SH-SY5Y (cell line): ENCODE measurements at regions not wholly inside any gene's neighbourhood (a gene's known extent, or its start where the extent isn't known, plus 50 kb on each side); places are given as distances from the start of the nearest gene placed in this dataset.

ENCODE experiments used
- GATA2 ChIP-seq: IDR thresholded peaks from 2 replicates; pipeline ENCODE4 v1.6.1; 2011; ENCODE audit warnings: mild to moderate bottlenecking, low read depth, low read length
- GATA3 ChIP-seq: IDR thresholded peaks from 2 replicates; pipeline ENCODE4 v1.6.1; 2011; ENCODE audit warnings: low read depth, mild to moderate bottlenecking, low read length, moderate library complexity

DNA sequence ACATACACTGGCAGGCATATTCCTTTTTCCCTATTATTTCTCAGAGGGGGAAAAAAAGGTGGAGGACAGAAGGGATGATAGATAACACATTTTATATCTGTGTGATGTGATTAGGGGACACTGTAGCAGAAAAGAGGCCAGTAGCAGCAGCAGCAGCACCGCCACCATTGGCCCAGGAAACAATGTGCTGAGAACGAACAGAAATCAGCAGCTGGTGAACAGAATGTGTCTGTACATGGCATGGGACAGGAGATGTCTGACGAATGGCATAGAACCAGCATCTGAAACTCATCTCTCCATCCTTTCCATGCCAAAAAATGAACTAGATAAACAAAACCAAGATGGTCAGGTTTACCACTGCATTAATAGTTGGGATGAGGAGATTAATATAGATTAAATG is 936.1 kb upstream of the ACVR2A start:
- TF ChIP-seq GATA2, result no peak
- no peak for TF ChIP-seq GATA3

DNA sequence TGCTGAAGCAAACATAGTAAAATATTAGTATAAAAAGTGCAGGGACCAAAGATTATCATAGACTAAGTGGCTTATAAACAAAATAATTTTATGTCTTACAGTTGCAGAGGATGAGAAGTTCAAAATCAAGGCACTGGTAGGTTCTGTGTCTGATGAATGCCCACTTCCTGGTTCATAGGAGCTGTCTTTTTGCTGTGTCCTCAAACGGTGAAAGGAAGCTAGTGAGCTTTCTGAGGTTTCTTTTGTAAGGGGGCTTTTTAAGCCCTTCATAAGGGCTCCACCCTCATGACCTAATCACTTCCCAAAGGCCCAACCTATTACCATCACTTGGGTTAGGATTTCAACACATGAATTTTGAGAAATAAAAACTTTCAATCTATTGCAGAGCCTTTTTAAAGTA is 946.7 kb upstream of the ACVR2A start:
- TF ChIP-seq GATA2 (no peak), GATA3 (no peak)

DNA sequence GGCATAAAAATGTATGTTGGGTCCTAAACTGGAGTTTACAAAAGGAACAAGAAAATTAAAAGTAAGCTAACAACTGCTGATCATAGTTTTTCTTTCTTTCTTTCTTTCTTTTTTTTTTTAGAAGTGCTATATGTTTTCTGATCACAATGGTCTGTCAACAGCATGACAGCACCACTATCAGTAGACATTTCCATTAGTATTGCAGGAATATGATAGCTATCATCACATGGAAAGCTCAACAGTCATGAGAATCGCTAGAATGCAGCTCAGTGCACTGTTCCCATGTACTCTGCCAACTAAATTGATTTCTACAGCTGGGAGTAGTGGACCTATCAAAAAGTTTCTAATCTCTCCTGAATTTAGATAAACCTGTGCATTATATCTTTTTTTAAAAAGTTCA is 950.3 kb upstream of the ACVR2A start:
- no peak for TF ChIP-seq GATA2
- no peak for TF ChIP-seq GATA3

DNA sequence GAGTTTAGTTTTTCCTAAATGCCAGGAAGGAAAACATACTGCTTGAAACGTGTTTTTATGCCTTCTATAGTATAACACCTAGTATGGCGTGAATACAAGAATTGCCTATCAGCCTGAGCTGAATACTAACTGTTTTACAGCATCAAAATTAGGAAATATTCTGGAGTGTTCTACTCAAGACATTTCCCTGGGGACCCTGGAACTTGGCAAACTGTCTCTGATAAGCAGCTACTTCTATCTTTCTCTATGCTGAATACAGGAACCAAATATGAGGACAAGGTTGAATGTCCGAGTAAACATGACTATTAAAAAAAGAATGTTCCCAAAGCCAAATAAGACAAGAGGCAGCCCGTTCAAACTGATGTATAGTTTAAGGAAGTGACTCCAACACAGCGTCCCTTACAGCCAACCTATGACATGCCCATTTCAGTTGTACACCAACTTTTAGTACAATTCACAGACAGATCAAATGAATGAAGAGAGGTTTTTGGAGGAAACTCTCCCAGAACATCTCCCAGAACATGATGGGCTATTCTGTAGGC is 951.3 kb upstream of the ACVR2A start:
- TF ChIP-seq GATA3, result no peak
- no peak for TF ChIP-seq GATA2

DNA sequence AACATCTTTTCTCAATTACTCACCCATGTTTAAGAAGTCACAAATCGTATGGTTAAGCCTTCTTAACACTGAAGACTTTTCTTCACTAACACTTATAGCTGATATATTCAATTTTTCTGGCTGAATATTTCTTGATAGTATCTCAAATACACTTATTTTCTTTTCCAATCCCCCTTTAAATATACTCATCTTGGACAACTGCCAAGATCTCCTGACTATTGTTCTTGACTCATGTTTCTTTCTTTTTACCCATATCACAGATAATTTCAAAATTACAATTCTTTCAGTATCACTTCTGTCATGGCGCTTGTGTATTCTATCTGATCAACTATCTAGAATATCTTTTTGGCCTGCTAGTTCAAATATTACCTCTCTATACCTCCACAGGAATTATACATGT is 954.3 kb upstream of the ACVR2A start:
- TF ChIP-seq GATA3 (no peak), GATA2 (no peak)

DNA sequence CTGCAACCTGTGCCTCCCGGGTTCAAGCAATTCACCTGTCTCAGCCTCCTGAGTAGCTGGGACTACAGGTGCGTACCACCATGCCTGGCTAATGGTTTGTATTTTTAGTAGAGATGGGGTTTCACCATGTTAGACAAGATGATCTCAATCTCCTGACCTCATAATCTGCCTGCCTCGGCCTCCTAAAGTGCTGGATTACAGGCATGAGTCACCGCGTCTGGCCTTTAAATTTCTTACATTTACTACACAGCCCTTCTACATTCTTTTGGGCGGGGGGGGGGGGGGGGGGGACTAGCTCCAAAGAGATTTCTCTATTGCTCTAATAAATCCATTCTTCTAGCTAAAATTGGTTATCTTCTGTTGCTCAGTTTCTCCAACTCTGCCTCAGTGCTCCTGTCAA is 964.9 kb upstream of the ACVR2A start:
- TF ChIP-seq GATA3, result no peak
- no peak for TF ChIP-seq GATA2

DNA sequence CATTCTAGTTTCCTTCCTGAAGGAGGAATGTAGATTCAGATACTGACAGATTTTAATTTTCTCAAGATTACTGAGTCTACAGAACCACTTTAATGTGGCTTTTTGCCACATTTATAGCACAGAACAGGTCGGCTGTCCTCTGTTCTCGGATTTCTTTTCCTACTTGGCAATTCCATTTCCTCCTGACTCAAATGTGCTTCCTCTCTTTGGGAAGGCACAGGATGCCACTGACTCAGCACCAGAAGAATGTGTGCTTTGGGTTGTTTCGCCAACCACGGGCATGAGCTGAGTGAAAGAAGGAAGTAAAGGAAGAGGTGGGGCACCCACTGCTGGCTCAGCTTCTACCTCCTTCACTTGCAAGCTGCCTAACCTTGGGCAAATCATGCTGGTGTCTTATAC is 970.6 kb upstream of the ACVR2A start:
- TF ChIP-seq GATA3 (no peak), GATA2 (no peak)

DNA sequence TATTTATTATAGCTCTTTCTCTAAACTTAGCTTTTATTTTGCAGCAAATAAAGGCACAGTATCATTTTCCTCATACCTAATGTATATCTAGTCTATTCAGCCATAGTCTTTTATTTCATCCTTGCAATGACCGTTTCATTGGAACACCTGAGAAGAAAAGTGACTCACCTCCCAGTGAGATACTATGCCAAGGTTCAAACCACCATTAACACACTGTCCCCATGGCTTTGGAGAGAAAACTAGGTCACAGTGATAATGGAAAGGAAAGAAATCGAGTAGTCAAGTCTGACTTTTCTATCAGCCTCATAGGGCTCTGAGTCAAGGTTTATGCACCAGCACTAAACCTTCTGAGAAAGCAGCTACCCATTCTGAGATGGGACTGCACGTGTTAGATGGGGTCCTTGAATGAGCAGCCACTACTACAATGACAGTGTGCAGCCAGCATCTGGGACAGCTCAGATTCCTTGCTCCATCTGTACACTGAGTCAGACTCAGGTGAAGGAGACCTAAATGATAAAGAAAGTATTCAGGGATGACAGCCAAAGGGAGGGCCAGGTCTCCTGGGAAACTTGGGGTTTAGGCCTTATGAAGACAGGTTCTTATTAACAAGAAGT is 971.1 kb upstream of the ACVR2A start:
- no peak for TF ChIP-seq GATA2
- no peak for TF ChIP-seq GATA3

DNA sequence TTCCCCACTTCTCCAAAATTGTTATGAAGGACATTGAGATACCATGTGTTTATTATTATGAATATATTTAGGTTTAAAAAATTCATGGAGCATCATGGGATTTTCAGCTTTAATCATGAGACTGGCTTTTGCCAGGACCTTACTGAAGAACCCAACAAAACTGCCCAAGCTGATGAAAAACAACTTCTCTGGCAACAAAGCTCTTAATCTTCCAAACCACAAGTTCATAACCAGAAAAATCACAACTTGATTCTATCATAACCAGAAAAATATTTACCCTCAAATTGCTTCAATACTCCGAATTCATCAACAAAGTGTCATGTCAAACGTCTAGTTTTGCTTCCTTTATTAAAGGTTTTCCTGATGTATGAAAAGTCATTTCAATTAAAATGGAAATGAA is 971.8 kb upstream of the ACVR2A start:
- TF ChIP-seq GATA3 (no peak), GATA2 (no peak)

DNA sequence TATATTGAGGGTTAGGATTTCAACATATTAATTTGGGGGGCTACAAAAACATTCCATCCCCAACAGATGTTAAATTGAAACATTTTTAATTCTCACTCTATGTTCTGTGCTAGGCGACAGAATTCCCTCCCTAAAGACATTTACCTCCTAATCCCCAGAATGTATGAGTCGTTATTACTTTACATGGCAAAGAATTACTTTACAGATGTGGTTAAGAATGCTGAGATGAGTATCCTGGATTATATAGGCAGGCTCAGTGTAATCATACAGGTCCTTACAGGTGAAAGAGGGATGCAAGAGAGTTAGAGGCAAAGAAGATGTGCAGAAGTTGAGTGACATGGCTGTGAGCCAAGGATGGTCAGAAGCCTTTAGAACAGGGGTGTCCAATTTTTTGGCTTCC is 974.1 kb upstream of the ACVR2A start:
- no peak for TF ChIP-seq GATA2
- no peak for TF ChIP-seq GATA3

DNA sequence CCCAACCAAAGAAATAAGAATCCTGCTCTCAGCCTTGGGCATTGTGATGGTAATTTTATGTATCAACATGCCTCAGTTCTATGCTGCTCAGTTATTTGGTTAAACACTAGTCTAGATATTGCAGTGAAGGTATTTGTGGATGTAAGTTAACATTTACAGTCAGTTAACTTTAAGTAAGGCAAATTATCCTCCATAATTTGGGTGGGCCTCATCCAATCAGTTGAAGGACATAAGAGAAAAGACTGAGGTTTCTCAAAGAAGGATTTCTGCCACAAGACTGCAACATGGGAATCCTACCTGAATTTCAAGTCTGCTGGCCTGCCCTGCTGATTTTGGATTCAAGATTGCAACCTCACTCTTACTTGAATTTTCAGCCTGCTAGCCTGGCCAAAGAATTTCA is 975.5 kb upstream of the ACVR2A start:
- no peak for TF ChIP-seq GATA2
- no peak for TF ChIP-seq GATA3

DNA sequence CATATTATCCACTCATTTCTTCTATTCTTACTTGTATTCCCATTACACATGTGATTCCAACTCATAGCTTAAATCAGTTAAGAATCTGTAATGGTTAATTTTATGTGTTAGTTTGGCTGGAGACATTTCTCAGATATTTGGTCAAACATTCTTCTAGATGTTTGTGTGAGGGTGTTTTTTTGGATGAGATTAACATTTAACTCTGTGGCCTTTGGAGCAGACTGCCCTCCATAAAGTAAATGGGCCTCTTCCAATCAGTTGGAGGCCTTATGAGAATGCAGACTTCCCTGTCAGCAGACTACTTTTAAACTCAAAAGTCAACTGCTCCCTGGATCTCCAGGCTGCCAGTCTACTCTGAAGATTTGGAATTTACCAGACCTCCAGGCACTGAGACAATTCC is 976.8 kb upstream of the ACVR2A start:
- TF ChIP-seq GATA3 (no peak), GATA2 (no peak)

DNA sequence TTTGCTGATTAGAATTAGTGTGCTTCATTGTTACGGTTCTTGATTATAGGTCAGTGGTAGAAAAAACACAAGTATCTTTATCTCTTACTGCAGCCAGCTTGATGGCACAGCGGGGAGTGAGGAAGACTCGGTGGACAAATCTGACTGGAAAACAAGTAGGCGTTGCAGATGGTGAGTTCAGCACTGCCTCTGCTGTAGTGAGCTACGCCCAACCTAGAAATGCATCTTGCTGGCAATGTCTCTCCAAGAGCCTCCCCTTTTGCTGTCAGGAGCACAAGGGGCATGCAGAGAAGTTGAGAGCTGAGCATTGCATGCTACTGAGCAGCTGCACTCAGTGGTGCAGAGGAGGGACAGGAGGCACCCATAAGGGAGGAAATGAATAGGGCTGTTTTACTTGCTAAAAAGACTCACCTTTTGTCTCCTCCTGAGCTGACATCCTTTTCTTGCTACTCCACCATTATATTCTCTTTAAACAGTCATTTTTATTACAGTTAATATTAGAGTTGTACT is 977.3 kb upstream of the ACVR2A start:
- no peak for TF ChIP-seq GATA3
- TF ChIP-seq GATA2, result no peak

DNA sequence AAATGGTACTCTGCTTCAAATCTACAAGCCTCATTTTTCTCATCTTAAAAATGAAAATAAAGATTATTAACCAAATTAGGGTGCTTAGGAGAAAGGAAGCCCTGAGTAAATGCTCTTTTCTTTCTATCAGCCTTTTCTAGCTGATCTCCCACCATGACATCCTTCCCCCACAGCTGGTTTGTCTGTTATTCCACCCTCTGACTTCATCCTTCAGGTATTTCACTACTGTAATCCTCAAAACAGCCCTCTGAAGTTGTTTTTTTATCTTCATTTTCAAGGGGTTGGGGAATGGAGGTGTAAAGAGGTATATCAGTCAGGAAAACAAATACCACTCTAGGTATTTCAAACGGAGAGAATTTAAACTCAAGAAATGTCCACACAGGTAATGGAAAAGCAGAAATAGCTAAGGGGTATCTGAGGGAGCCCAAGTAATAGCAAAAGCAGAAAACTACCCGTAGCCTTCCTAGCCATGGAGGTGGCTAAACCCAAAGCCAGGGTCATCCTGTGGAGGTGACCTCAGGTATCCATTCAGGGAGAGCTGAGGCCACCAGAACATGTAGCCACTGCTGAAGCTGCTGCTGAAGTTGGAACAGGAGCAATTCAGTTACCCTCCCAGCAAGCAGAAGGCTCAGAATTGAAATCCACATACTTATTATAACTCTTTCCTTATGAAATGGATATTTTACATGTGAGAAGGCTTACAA is 990.9 kb upstream of the ACVR2A start:
- TF ChIP-seq GATA2, result no peak
- no peak for TF ChIP-seq GATA3

DNA sequence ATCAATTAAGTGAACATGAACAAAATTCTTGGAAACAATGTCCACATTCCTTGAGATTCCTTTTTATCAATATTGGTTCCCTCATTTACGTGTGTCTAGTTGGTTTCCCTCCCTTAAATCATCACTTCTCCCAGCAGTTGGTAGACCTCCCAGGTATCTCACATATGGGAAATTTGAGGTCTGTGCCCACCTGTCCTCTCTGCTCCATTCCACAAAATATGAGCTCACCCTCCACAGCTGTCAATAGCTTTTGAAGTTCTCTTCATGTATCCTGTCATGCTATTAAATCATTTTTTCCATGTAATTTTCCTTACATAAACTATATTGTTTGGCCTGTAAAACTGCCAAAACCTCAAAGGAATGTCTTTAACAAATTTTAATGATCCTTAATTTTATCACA is 992.2 kb upstream of the ACVR2A start:
- TF ChIP-seq GATA3 (no peak), GATA2 (no peak)

DNA sequence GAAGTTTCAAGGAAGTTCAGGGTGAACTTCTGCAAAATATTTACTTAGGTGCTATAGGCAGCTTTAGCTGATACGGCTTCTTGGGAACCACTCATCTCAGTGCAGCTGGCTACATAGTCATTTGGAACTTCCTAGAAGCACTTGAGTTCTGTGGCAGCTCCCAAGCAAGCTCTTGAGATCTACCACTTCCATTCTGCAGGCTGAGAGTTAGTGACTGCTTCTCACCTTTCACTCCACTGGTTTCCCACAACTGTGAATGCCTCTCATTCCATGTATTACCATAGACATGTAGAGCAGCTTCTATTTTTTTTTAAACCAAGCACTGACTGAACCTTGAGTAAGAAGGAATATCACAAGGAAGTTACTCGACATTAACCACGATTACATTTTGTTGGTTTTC is 994.1 kb upstream of the ACVR2A start:
- TF ChIP-seq GATA2, result no peak
- no peak for TF ChIP-seq GATA3
